ENCODE measurements at regions not wholly inside any gene's neighbourhood (a gene's known extent, or its start where the extent isn't known, plus 50 kb on each side); places are given as distances from the start of the nearest gene placed in this dataset.
"Not testable (repeated sequence)": the region's sequence is repeated elsewhere in the genome, so short reads cannot be mapped to it uniquely, and the experiment has no call there.

GRCh38 chr3:176867681-176868663 is 329.3 kb downstream of the TBL1XR1 start:
- DNase-seq, result no peak

GRCh38 chr3:176861137-176861536 is 336.1 kb downstream of the TBL1XR1 start:
- DNase-seq, result no peak

GRCh38 chr3:176856721-176857120 is 340.6 kb downstream of the TBL1XR1 start:
- DNase-seq, result no peak

GRCh38 chr3:176855901-176856486 is 341.3 kb downstream of the TBL1XR1 start:
- DNase-seq, result no peak

- DNase-seq, result no peak
Observed at GRCh38 chr3:176855213-176855612, 342.1 kb downstream of the TBL1XR1 start.

GRCh38 chr3:176850498-176850897 is 346.8 kb downstream of the TBL1XR1 start:
- peak; percentile 48 for DNase-seq

- no peak for DNase-seq
Observed at GRCh38 chr3:176848431-176849214, 348.7 kb downstream of the TBL1XR1 start.

- no peak for DNase-seq
Observed at GRCh38 chr3:176842914-176843313, 354.4 kb downstream of the TBL1XR1 start.

GRCh38 chr3:176840641-176841286 is 356.5 kb downstream of the TBL1XR1 start:
- DNase-seq, result no peak

GRCh38 chr3:176839901-176840300 is 357.4 kb downstream of the TBL1XR1 start:
- no peak for DNase-seq

- DNase-seq, result no peak
Observed at GRCh38 chr3:176839466-176839865, 357.8 kb downstream of the TBL1XR1 start.

GRCh38 chr3:176827244-176827643 is 370.0 kb downstream of the TBL1XR1 start:
- DNase-seq, result not testable (repeated sequence)

- DNase-seq, result no peak
Observed at GRCh38 chr3:176824811-176825210, 372.5 kb downstream of the TBL1XR1 start.

GRCh38 chr3:176820764-176821163 is 376.5 kb downstream of the TBL1XR1 start:
- no peak for DNase-seq

- no peak for DNase-seq
Observed at GRCh38 chr3:176816937-176817336, 380.3 kb downstream of the TBL1XR1 start.

- peak; percentile 86 for DNase-seq
Observed at GRCh38 chr3:176814285-176814684, 383.0 kb downstream of the TBL1XR1 start.

GRCh38 chr3:176807938-176808337 is 389.3 kb downstream of the TBL1XR1 start:
- DNase-seq, result peak; percentile 52

GRCh38 chr3:176799675-176800074 is 397.6 kb downstream of the TBL1XR1 start:
- DNase-seq, result no peak

- DNase-seq, result no peak
Observed at GRCh38 chr3:176798680-176799079, 398.6 kb downstream of the TBL1XR1 start.

- DNase-seq, result no peak
Observed at GRCh38 chr3:176796371-176796770, 400.9 kb downstream of the TBL1XR1 start.

- no peak for DNase-seq
Observed at GRCh38 chr3:176795891-176796290, 401.4 kb downstream of the TBL1XR1 start.

- DNase-seq, result no peak
Observed at GRCh38 chr3:176794406-176794805, 402.9 kb downstream of the TBL1XR1 start.

GRCh38 chr3:176789947-176790346 is 407.3 kb downstream of the TBL1XR1 start:
- DNase-seq, result no peak

Measured in eye (tissue), 1 donor.